Neural progenitor cell (in vitro differentiated cells): ENCODE measurements at regions not wholly inside any gene's neighbourhood (a gene's known extent, or its start where the extent isn't known, plus 50 kb on each side); places are given as distances from the start of the nearest gene placed in this dataset.
A peak's percentile ranks its signal among the peaks of the same experiment; 100 is the strongest.

Source experiments
- DNase-seq: peaks from one replicate; pipeline ENCODE4 v3.0.0-alpha.2; 2016; ENCODE audit warnings: low spot score
- H2AFZ ChIP-seq: fragments of 200-600 bp; sonication (generic); replicated peaks from 2 replicates; pipeline ENCODE4 v1.6.1; 2016; ENCODE audit warnings: antibody characterized with exemption
- H3F3A ChIP-seq: fragments of 200-600 bp; sonication (generic); 2 replicates; pipeline ENCODE4 v1.6.1; 2016; ENCODE audit warnings: antibody characterized with exemption, low read depth
- H3K27ac ChIP-seq: fragments of 200-600 bp; sonication (generic); 2 replicates; pipeline ENCODE4 v1.5.1; 2016; ENCODE audit warnings: mild to moderate bottlenecking
- H3K27me3 ChIP-seq: fragments of 200-600 bp; sonication (generic); 2 replicates; pipeline ENCODE4 v1.6.1; 2016; ENCODE audit warnings: mild to moderate bottlenecking, moderate library complexity
- H3K36me3 ChIP-seq: fragments of 200-600 bp; sonication (generic); 2 replicates; pipeline ENCODE4 v1.5.1; 2016
- H3K4me1 ChIP-seq: fragments of 200-600 bp; sonication (generic); 2 replicates; pipeline ENCODE4 v1.6.1; 2016; ENCODE audit warnings: mixed run types
- H3K4me2 ChIP-seq: fragments of 200-600 bp; sonication (generic); 2 replicates; pipeline ENCODE4 v1.6.1; 2016
- H3K4me3 ChIP-seq: fragments of 200-600 bp; sonication (generic); 2 replicates; pipeline ENCODE4 v1.5.1; 2016
- H3K79me2 ChIP-seq: fragments of 200-600 bp; sonication (generic); 2 replicates; pipeline ENCODE4 v1.6.1; 2016; ENCODE audit warnings: low read depth
- H3K9ac ChIP-seq: fragments of 200-600 bp; sonication (generic); 2 replicates; pipeline ENCODE4 v1.6.1; 2016
- H3K9me3 ChIP-seq: fragments of 200-600 bp; sonication (generic); 2 replicates; pipeline ENCODE4 v1.5.1; 2016; ENCODE audit warnings: low read depth
- H4K20me1 ChIP-seq: fragments of 200-600 bp; sonication (generic); 2 replicates; pipeline ENCODE4 v1.6.1; 2016; ENCODE audit warnings: low read depth
- H3K27ac Mint-ChIP-seq: 3 replicates; pipeline ENCODE4 v1.8.0; 2021; ENCODE audit warnings: mixed read lengths
- H3K27me3 Mint-ChIP-seq: 2 replicates; pipeline ENCODE4 v1.8.0; 2022; ENCODE audit warnings: low read depth, mild to moderate bottlenecking, inconsistent platforms, moderate library complexity, mixed read lengths; ENCODE audit not compliant: insufficient read depth
- H3K36me3 Mint-ChIP-seq: 3 replicates; pipeline ENCODE4 v1.8.0; 2021; ENCODE audit warnings: mixed read lengths
- H3K4me1 Mint-ChIP-seq: 3 replicates; pipeline ENCODE4 v1.8.0; 2021; ENCODE audit warnings: mixed read lengths
- H3K4me3 Mint-ChIP-seq: 3 replicates; pipeline ENCODE4 v1.8.0; 2021; ENCODE audit warnings: mild to moderate bottlenecking, moderate library complexity, mixed read lengths
- H3K9me3 Mint-ChIP-seq: 3 replicates; pipeline ENCODE4 v1.8.0; 2020; ENCODE audit warnings: mixed read lengths
- EZH2 ChIP-seq: fragments of 200-600 bp; sonication (generic); IDR thresholded peaks from 2 replicates; pipeline ENCODE4 v1.6.1; 2017; ENCODE audit warnings: antibody characterized with exemption, mild to moderate bottlenecking, moderate library complexity
- EZH2phosphoT487 ChIP-seq: fragments of 200-600 bp; sonication (generic); IDR thresholded peaks from 2 replicates; pipeline ENCODE4 v1.6.1; 2017; ENCODE audit warnings: antibody characterized with exemption
- TF ChIP-seq, protein P1 (sequence below): fragments of 200-600 bp; sonication (generic); IDR thresholded peaks from 2 replicates; pipeline ENCODE4 v1.5.1; 2017; ENCODE audit warnings: antibody characterized with exemption, mild to moderate bottlenecking

DNA sequence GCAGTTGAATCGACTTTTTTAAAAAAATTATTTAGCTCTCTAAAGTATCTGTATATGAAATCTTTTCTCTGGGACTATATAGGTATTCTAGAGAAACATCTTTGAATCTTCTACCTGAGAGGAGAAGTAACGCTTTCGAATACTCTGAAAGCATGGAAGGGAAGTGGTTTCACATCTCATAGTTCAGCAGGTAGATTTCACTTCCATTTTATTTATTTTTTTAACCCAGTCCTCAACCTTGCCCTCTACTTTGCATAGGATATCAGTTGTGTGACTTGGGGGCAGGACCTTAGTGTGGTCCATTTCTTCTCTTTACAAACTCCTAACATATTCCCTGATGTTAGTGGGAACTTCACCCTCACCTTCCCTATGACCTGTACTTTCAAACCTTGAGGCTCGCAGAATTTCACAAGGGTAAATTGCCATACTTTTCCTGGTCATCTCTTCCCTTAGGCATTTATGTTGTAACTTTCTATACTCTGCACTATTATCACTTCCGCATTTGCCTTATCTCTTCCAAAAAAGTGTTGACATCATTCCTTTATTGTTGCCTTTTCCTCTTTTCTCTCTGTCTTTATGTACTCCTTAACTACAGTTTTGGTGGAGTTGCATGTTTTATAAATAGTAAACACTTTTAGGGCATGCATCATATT, 1208.5 kb upstream of the ADGRL4 start:
- Mint-ChIP-seq H3K4me1 (peaks cover 2% of the 10 kb centered on the region), H3K27ac (no peak overlapping the region), H3K27me3 (peaks cover 4% of the 10 kb centered on the region), H3K36me3 (no peaks in the 10 kb centered on the region), H3K4me3 (no peak overlapping the region), H3K9me3 (peaks cover 4% of the 10 kb centered on the region)
- no peaks in the 10 kb centered on the region for H3K36me3 ChIP-seq
- no peak overlapping the region for H2AFZ ChIP-seq
- H3K79me2 ChIP-seq, result no peaks in the 10 kb centered on the region
- H3F3A ChIP-seq, result peaks cover 7% of the 10 kb centered on the region
- H3K27me3 ChIP-seq, result no peaks in the 10 kb centered on the region
- no peak overlapping the region for H3K27ac ChIP-seq
- no peaks in the 10 kb centered on the region for H4K20me1 ChIP-seq
- H3K9me3 ChIP-seq, result no peaks in the 10 kb centered on the region
- H3K4me2 ChIP-seq, result no peak overlapping the region
- no peak for DNase-seq
- TF ChIP-seq EZH2 (no peak), EZH2phosphoT487 (no peak)
- TF ChIP-seq, protein P1, sequence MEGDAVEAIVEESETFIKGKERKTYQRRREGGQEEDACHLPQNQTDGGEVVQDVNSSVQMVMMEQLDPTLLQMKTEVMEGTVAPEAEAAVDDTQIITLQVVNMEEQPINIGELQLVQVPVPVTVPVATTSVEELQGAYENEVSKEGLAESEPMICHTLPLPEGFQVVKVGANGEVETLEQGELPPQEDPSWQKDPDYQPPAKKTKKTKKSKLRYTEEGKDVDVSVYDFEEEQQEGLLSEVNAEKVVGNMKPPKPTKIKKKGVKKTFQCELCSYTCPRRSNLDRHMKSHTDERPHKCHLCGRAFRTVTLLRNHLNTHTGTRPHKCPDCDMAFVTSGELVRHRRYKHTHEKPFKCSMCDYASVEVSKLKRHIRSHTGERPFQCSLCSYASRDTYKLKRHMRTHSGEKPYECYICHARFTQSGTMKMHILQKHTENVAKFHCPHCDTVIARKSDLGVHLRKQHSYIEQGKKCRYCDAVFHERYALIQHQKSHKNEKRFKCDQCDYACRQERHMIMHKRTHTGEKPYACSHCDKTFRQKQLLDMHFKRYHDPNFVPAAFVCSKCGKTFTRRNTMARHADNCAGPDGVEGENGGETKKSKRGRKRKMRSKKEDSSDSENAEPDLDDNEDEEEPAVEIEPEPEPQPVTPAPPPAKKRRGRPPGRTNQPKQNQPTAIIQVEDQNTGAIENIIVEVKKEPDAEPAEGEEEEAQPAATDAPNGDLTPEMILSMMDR, result no peak
- H3K9ac ChIP-seq, result no peak overlapping the region
- peaks cover 5% of the 10 kb centered on the region for H3K4me1 ChIP-seq
- no peak overlapping the region for H3K4me3 ChIP-seq

DNA sequence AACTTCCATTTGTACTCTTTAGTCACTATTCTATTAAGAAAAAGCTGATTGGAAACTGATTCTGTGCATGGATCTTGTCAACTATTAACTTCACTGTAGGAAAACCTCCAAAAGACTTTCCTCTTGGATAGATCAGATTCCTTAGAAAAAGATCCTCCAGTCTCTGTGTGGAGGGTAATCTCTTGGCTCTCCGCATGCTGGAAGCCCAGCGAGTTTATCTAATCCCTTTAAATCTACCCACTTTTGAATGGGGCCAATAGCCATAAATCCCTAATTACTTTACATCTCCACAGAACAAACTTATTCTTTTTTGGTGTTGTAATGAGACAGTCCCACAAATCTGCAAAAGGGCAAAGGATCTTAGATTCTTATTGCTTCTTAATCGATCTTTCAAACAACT, 1206.4 kb upstream of the ADGRL4 start:
- peak; percentile 56 for DNase-seq
- Histone ChIP-seq H3K79me2 (no peaks in the 10 kb centered on the region), H3K9me3 (no peaks in the 10 kb centered on the region), H3K27me3 (no peaks in the 10 kb centered on the region), H4K20me1 (no peaks in the 10 kb centered on the region), H3K27ac (no peak overlapping the region), H3K36me3 (no peaks in the 10 kb centered on the region), H2AFZ (no peak overlapping the region), H3K9ac (no peak overlapping the region), H3F3A (peaks cover 7% of the 10 kb centered on the region), H3K4me2 (no peak overlapping the region), H3K4me3 (no peak overlapping the region), H3K4me1 (peaks cover 5% of the 10 kb centered on the region)
- Mint-ChIP-seq H3K9me3 (peaks cover 4% of the 10 kb centered on the region), H3K36me3 (no peaks in the 10 kb centered on the region), H3K4me1 (peaks cover 2% of the 10 kb centered on the region), H3K4me3 (no peak overlapping the region), H3K27ac (no peak overlapping the region), H3K27me3 (peaks cover 4% of the 10 kb centered on the region)
- peak; percentile 65 for TF ChIP-seq EZH2phosphoT487
- TF ChIP-seq, protein P1, result no peak
- no peak for TF ChIP-seq EZH2

DNA sequence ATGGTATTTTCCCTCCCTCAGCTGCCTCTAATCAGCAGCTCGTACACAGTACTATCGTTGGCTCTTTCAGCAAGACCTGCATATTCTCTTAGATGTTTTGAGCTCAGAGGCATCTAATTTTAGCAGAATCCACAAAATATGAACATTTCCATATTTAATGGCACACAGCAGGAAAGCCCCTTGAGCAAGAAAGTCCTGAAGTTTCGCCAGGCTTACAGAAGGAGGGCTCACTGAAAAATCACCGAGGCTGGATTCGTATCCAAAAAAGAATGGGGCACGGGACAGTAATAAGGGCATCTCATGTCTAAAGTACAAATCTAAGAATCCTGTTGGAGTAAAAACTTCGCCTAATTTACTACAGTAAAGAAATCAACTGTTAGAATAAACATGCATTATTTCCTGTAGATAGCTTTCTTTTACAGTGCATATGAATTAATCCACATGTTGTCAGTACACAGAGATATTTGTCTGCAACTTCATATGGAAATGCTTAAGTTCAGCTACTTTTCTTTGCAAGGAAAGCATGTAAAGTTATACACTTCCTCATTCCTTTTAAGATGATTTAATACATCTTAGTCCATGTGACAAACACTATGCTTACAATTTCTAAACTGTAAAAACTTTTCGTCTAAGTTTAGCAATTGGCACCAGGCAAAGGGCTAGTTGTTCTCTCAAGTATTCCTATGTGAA, 1205.3 kb upstream of the ADGRL4 start:
- Histone ChIP-seq H3K27me3 (no peaks in the 10 kb centered on the region), H4K20me1 (no peaks in the 10 kb centered on the region), H3K9me3 (no peaks in the 10 kb centered on the region), H3K79me2 (no peaks in the 10 kb centered on the region), H2AFZ (no peak overlapping the region), H3F3A (peaks cover 7% of the 10 kb centered on the region), H3K36me3 (no peaks in the 10 kb centered on the region), H3K4me3 (no peak overlapping the region), H3K27ac (no peak overlapping the region), H3K4me1 (peaks cover 5% of the 10 kb centered on the region), H3K4me2 (no peak overlapping the region), H3K9ac (no peak overlapping the region)
- Mint-ChIP-seq H3K36me3 (no peaks in the 10 kb centered on the region), H3K27me3 (peaks cover 4% of the 10 kb centered on the region), H3K4me1 (no peaks in the 10 kb centered on the region), H3K9me3 (peaks cover 4% of the 10 kb centered on the region), H3K27ac (no peak overlapping the region), H3K4me3 (no peak overlapping the region)
- no peak for TF ChIP-seq EZH2
- TF ChIP-seq, protein P1, result no peak
- TF ChIP-seq EZH2phosphoT487, result no peak
- DNase-seq, result no peak
